ENCODE measurements at regions not wholly inside any gene's neighbourhood (a gene's known extent, or its start where the extent isn't known, plus 50 kb on each side); places are given as distances from the start of the nearest gene placed in this dataset.

GRCh38 chr6:148154668-148155067 lies 188.0 kb upstream of the SASH1 start:
- TF ChIP-seq CTCF (conservative IDR thresholded peaks at IDR 0.05; ENCODE audit: low read depth, low read length) (no peak), EZH2 (IDR thresholded peaks at IDR 0.05; ENCODE audit: low read length, unreplicated experiment) (no peak), EZH2phosphoT487 (IDR thresholded peaks at IDR 0.05; ENCODE audit: borderline replicate concordance, low read length) (no peak)

Measured in PC-3 (cell line).